GM10248 (cell line): ENCODE measurements at regions not wholly inside any gene's neighbourhood (a gene's known extent, or its start where the extent isn't known, plus 50 kb on each side); places are given as distances from the start of the nearest gene placed in this dataset.
"Not testable (repeated sequence)": the region's sequence is repeated elsewhere in the genome, so short reads cannot be mapped to it uniquely, and the experiment has no call there.

Source experiments
- CTCF ChIA-PET: fragments of 300-600 bp; sonication (Branson Sonifier 250); formaldehyde crosslinking; extraction: SDS; loops from one replicate; lab custom pipeline; 2021; ENCODE audit warnings: antibody characterized with exemption; lab: Yijun Ruan, JAX
- POLR2A ChIA-PET: fragments of 350-650 bp; sonication (Branson Sonifier 250); formaldehyde crosslinking; extraction: SDS; loops from one replicate; lab custom pipeline; 2020; ENCODE audit warnings: antibody characterized with exemption; lab: Yijun Ruan, JAX
- DNase-seq: peaks from one replicate; pipeline ENCODE4 v3.0.0; 2012; ENCODE audit errors: extremely low spot score
- CTCF ChIP-seq: IDR thresholded peaks from 2 replicates; pipeline ENCODE4 v1.5.1; 2012; ENCODE audit warnings: mild to moderate bottlenecking, low read depth; ENCODE audit errors: extremely low read depth, missing control alignments, control extremely low read depth

GRCh38 chr22:48498526-48499331 lies 1328.9 kb downstream of the BRD1 start:
- no peak for TF ChIP-seq CTCF
- CTCF ChIA-PET: no interaction called here
- POLR2A ChIA-PET: no interaction called here
- no peak for DNase-seq

GRCh38 chr22:48497743-48498520 lies 1329.7 kb downstream of the BRD1 start:
- POLR2A ChIA-PET, CTCF ChIA-PET, DNase-seq: not testable (repeated sequence)

GRCh38 chr22:48496987-48497650 lies 1330.6 kb downstream of the BRD1 start:
- POLR2A ChIA-PET: no interaction called here
- no peak for TF ChIP-seq CTCF

GRCh38 chr22:48496226-48496845 lies 1331.3 kb downstream of the BRD1 start:
- POLR2A ChIA-PET: no interaction called here
- TF ChIP-seq CTCF: no peak
- CTCF ChIA-PET: no interaction called here
- DNase-seq: no peak

More at GRCh38 chr22:48496987-48497650, 1330.6 kb downstream of the BRD1 start:
- no peak for DNase-seq
- CTCF ChIA-PET: no interaction called here

GRCh38 chr22:48495751-48496080 lies 1332.0 kb downstream of the BRD1 start:
- DNase-seq: no peak
- ChIA-PET CTCF (no interaction called here), POLR2A (no interaction called here)
- TF ChIP-seq CTCF: no peak

- POLR2A ChIA-PET: no interaction called here
- CTCF ChIA-PET: no interaction called here
- no peak for TF ChIP-seq CTCF
- no peak for DNase-seq
Measured at GRCh38 chr22:48494968-48495750, 1332.5 kb downstream of the BRD1 start.
